ENCODE measurements at regions not wholly inside any gene's neighbourhood (a gene's known extent, or its start where the extent isn't known, plus 50 kb on each side); places are given as distances from the start of the nearest gene placed in this dataset.

DNA sequence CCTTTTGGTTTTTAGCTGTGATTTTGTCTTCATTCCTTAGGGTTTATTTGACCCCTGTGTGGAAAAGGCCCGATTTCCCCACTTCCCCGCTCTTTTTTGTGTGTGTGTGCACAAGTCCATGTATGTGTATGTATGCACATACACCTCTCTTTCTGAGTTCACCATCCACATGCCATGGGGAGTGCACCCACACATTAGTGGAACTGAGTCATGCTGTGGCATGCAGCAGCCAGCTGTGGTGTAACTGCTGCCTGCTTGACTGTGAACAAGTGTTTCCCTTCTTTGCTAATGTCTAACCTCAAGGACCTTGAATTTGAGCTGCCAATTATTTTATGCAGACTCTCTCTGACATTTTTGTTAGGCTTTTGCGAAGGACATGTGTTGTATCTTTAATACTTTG is 434.9 kb upstream of the TPM1 start:
- H3K9me3 Mint-ChIP-seq = no peaks in the 10 kb centered on the region
- ATAC-seq (peak; percentile 84), DNase-seq (ENCODE audit: low spot score in 2 of 2) (no peak)
- H3K4me1 Mint-ChIP-seq = no peaks in the 10 kb centered on the region
- no peaks in the 10 kb centered on the region for H3K36me3 Mint-ChIP-seq
- no peak overlapping the region for H3K4me3 Mint-ChIP-seq
- H3K27ac Mint-ChIP-seq = no peak overlapping the region

DNA sequence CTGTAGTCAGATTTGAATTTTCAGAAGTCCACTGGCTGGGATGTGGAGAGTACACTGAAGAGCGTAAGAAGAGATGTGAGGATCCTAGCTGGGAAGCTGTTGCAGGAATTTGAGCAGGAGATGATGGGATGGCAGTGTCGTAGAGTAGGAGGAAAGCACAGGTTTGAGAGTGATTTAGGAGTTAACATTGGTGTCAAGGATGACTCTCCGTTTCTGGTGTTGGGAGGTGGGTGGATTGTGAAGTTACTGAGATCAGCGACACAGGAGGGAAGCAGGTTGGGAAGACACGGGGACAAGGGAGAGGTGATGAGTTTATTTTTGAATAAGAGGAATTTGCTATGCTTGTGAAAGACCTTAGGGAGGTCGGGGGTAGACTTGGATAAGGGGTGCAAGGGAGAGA is 434.2 kb upstream of the TPM1 start:
- Mint-ChIP-seq H3K4me1 (no peaks in the 10 kb centered on the region), H3K36me3 (no peaks in the 10 kb centered on the region)

DNA sequence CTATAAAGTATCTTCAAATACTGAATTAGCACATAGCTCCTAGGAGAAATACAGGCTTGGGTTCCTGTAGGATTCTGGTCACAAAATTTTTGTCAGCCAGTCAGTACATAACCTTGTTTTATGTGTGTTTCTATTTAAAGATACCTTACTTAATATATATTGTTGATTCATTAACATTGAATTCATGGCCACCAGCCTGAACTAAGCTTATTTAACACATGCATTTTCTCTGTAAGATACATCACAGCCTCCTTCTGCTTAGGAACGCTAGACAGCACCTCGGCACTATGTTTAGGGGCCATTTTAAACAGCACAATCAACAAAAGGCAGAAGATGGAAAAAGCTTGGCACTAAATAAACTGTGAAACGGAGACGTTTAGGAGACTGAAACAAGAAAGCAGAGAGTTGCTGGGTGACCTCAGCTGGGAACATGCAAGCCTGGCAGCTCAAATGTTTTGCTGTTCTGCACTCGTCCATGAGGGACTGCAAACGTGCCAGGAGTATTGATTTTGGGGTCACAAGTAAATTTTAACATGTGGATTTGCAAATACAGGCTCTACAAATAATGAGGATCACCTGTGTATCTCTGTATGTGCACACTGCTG is 432.2 kb upstream of the TPM1 start:
- Mint-ChIP-seq H3K4me1 (no peaks in the 10 kb centered on the region), H3K27ac (no peak overlapping the region), H3K36me3 (no peaks in the 10 kb centered on the region), H3K9me3 (no peaks in the 10 kb centered on the region), H3K4me3 (no peak overlapping the region)
- DNase-seq (ENCODE audit: low spot score in 2 of 2) (no peak), ATAC-seq (no peak)

More for the DNA sequence above, 434.2 kb upstream of the TPM1 start:
- Mint-ChIP-seq H3K27ac (no peak overlapping the region), H3K4me3 (no peak overlapping the region), H3K9me3 (no peaks in the 10 kb centered on the region)
- DNase-seq (ENCODE audit: low spot score in 2 of 2) (no peak), ATAC-seq (no peak)

DNA sequence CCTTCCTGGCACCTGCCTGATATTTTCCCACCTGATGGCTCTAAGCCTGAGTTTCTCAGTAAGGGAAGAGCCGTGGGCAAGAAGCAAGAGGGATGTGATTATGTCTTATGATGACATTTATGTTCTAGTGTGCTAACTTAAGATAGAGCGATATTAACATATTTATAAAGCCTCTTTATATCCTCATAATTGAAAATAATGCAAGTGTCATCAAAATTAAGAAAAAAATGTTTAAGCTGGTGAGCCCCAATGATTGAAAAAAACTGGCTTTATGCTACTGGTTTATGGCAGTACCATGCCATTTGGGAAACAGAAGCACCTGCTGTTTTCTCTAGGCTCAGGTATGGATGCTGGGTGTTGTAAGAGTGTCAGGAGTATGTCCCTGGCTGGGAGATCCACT is 431.5 kb upstream of the TPM1 start:
- Mint-ChIP-seq H3K36me3 (no peaks in the 10 kb centered on the region), H3K27ac (no peak overlapping the region), H3K9me3 (no peaks in the 10 kb centered on the region), H3K4me3 (no peak overlapping the region), H3K4me1 (no peaks in the 10 kb centered on the region)
- ATAC-seq (no peak), DNase-seq (ENCODE audit: low spot score in 2 of 2) (no peak)

DNA sequence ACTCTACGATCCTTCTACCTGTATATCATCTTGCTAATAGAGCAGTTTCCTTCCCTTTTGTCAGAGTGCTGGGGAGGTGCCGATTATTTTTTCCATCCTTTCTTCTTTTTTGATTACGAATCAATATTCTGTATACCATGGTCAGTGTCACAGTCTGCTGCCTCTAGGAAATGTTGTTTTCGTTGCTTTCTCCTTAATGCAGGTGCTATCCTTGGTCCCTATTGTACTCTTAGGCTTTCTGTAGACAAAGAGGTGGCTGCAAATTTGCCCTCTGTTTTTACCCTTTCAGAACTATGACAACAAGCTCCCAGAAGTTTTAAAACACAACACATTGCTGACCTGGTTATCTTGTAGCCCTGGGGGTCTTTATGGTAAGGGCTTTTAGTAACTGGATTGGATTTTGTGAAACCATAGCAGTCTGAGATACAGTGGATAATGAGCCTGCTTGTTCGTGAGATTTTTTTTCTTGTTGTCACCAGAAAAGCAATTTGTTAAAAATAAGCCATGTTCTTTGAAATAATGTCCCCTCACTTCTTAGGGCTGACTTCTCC is 430.3 kb upstream of the TPM1 start:
- Mint-ChIP-seq H3K4me1 (no peaks in the 10 kb centered on the region), H3K4me3 (no peak overlapping the region), H3K36me3 (no peaks in the 10 kb centered on the region), H3K27ac (no peak overlapping the region), H3K9me3 (no peaks in the 10 kb centered on the region)
- ATAC-seq = no peak
- DNase-seq (ENCODE audit: low spot score in 2 of 2) = no peak

DNA sequence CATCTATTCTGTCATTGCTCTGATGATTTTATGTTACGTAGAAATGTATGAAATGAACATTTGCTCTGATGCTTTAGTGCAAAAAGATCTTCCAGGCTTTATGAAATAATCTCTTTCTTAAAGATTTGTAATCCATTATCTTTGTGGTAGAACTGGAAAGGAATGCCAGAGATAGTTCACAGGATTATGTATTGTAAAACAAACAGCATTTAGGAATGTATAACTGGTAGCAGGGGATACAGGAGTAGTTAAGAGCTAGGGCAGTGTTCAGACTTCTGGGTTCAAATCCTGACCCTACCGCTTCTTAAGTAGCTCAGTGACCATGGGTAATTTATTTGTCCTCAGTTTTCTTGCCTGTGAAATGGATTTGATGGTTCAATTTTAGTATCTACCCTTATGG is 429.8 kb upstream of the TPM1 start:
- Mint-ChIP-seq H3K36me3 (no peaks in the 10 kb centered on the region), H3K27ac (no peak overlapping the region), H3K4me3 (no peak overlapping the region), H3K4me1 (no peaks in the 10 kb centered on the region), H3K9me3 (no peaks in the 10 kb centered on the region)
- ATAC-seq (no peak), DNase-seq (ENCODE audit: low spot score in 2 of 2) (no peak)

DNA sequence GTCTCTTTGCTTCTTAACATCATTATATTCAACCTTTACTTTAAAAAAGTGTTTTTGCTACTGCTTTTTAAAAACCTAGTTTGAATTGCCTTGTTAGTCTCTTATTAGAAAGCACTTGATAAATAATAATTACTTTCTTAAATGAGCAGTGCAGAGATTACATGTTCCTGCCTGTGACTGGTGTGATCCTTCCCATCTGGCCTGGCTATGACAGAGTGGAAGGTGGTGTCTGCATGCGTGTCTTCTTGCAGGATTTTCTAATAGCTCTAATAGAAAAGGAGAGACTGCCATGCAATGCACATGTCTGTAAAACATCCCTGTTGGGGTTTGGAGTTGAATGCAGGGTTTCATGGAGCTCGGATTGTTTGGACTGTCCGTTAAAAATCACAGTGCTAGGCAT is 425.8 kb upstream of the TPM1 start:
- DNase-seq (ENCODE audit: low spot score in 2 of 2) (no peak), ATAC-seq (no peak)
- no peaks in the 10 kb centered on the region for H3K9me3 Mint-ChIP-seq
- no peaks in the 10 kb centered on the region for H3K4me1 Mint-ChIP-seq
- H3K27ac Mint-ChIP-seq = no peak overlapping the region
- H3K4me3 Mint-ChIP-seq = no peak overlapping the region
- no peaks in the 10 kb centered on the region for H3K36me3 Mint-ChIP-seq

DNA sequence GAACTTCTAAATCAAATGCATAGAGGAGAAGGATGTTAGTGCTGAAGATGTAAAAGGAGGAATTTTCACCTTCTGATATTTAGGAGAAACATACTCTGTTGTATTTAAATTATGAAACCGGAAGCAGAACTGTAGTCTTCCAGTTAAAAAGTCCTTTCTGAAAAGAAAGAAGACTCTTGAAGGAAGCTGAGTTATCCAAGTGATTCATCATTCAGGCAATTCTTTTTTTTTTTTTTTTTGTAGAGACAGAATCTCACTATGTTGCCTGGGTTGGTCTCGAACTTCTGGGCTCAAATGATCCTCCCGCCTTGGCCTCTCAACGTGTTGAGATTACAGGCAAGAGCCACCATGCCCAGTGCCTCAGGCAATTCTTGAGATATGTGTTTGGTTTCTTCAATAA is 424.8 kb upstream of the TPM1 start:
- H3K4me1 Mint-ChIP-seq = no peaks in the 10 kb centered on the region
- no peak overlapping the region for H3K4me3 Mint-ChIP-seq
- no peak overlapping the region for H3K27ac Mint-ChIP-seq
- DNase-seq (ENCODE audit: low spot score in 2 of 2) (no peak), ATAC-seq (no peak)
- no peaks in the 10 kb centered on the region for H3K36me3 Mint-ChIP-seq
- no peaks in the 10 kb centered on the region for H3K9me3 Mint-ChIP-seq

DNA sequence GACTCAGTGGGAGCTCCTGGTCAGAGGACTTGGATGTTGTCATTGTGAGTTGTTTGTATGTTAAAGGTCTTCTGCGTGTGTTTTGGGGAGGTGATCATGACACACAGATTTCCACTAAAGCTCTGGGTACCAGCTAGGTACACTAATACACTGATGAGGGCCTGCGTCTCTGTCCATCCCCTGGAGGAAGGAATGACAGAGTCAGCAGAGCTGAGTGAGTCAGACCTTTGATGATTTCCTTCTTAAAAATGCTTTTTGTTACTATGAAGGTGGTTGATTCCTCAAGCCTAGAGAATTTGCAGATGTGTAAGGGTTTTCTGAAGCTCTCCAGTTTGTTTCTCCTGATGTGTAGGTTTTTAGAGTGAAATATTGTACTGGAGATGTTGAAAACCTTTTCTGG is 424.1 kb upstream of the TPM1 start:
- Mint-ChIP-seq H3K27ac (no peak overlapping the region), H3K4me1 (no peaks in the 10 kb centered on the region), H3K4me3 (no peak overlapping the region), H3K36me3 (no peaks in the 10 kb centered on the region), H3K9me3 (no peaks in the 10 kb centered on the region)
- ATAC-seq = no peak
- DNase-seq (ENCODE audit: low spot score in 2 of 2) = no peak

DNA sequence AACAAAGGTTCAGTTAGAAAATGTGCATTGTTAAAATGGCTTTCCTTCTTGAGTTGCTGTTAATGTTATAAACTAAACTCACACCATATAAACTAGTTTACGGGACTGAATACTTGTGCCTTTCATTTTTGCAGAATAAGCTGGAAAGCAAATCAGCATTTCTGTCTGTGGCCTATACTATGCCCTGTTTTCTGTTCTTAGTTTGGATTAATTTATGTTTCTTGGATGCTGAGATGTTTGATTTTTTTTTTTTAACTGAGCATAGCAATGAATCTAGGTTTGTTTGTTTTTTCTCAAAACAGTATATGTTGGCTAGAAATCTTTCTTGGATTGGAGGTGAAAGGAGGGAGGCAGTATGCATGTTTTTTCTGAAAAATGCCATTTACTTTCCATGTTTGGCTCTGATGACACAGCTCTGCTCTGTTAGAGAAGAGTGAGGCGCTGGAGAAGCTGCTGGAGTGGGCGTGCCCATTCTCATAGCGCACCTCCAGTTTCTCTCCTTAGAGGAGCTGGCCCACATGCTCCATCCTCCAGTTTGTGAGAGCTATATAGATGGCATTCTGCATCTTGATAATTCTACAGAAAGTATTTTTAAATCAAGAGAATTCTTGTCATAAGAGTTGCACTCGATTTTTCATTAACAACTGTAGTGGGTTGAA is 423.6 kb upstream of the TPM1 start:
- no peak for ATAC-seq
- no peak overlapping the region for H3K27ac Mint-ChIP-seq

DNA sequence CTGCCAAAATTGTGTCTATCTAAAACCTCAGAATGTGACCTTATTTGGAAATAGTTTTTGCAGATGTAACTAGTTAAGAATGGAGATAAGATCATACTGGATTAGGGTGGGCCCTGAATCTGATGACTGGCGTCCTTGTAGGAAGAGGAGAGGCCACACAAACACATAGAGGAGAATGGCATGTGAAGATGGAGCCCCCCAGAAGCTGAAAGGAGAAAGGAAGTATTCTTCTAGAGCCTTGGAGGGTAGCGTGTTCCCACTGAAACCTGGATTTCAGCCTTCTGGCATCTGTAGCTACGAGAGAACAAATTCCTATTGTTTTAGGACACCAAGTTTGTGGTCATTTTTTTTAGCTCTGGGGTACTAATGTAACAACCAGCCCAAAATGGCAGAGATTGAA is 423.0 kb upstream of the TPM1 start:
- H3K36me3 Mint-ChIP-seq = no peaks in the 10 kb centered on the region
- DNase-seq (ENCODE audit: low spot score in 2 of 2) (no peak), ATAC-seq (no peak)
- peaks cover 2% of the 10 kb centered on the region for H3K4me1 Mint-ChIP-seq
- H3K4me3 Mint-ChIP-seq = no peak overlapping the region
- H3K9me3 Mint-ChIP-seq = no peaks in the 10 kb centered on the region
- no peak overlapping the region for H3K27ac Mint-ChIP-seq

More for the DNA sequence above, 423.6 kb upstream of the TPM1 start:
- DNase-seq (ENCODE audit: low spot score in 2 of 2) = no peak
- Mint-ChIP-seq H3K36me3 (no peaks in the 10 kb centered on the region), H3K4me1 (no peaks in the 10 kb centered on the region), H3K9me3 (no peaks in the 10 kb centered on the region), H3K4me3 (no peak overlapping the region)

DNA sequence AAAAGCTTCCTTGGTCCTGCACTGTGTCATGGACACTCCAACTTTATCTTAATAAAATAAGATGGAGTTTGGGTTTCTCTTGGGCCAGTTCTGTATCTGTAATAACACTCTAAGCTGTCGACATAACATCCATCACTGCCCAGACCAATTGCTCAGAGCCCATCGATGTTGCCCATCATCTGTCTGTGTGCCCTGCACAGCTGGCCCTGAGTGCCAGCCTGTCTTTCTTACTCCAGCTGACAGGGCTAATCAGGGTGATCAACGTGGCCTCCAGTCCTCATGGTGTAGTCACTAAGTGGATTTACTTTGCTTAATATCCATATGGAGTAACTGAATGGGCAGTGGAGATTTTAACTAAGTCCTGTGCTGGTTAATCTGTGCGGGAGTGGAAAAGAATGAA is 419.8 kb upstream of the TPM1 start:
- Mint-ChIP-seq H3K4me1 (peaks cover 15% of the 10 kb centered on the region), H3K27ac (no peak overlapping the region), H3K4me3 (no peak overlapping the region), H3K36me3 (no peaks in the 10 kb centered on the region), H3K9me3 (no peaks in the 10 kb centered on the region)
- DNase-seq (ENCODE audit: low spot score in 2 of 2) (no peak), ATAC-seq (no peak)

DNA sequence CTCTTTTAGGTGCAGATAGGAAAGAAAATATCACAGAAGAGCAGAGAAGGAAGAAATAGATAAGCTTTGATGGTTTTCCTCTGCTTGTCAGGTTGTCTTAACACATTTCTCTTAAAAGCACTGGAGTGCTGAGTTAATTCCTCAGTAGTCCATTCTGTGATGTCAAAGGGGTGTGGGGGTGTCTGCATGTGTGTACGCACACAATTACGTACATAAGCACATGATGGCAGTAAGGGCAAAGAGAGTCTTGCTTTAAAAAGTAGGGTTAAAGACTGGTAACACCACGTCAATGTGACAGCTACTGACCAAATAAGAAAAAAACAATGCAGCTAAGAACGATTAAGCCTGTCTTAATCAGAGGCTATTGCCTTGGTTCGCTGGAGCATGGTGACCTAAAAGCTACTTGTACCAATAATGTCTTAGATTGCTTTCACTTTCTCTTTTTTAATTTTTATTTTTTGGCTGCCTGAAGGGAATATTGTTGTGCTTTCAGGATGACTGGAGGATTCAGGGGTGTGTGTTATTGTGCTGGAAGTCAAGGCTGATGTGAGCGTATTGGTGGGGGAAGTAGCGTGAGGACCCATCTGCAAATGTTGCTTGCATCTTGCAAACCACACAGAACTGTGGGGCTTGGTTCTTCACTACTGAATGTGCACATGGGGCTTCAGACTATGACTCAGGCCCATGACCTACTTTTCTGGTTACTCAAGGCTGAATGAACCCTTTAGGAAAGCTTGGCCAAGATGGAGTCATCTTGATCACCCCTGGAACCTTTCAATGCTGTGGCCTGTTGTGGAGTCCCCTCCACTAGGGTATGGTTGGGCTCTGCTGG is 417.8 kb upstream of the TPM1 start:
- peak; percentile 98 for ATAC-seq
- Mint-ChIP-seq H3K4me3 (peak overlapping the region; percentile 58), H3K4me1 (peaks cover 15% of the 10 kb centered on the region)

DNA sequence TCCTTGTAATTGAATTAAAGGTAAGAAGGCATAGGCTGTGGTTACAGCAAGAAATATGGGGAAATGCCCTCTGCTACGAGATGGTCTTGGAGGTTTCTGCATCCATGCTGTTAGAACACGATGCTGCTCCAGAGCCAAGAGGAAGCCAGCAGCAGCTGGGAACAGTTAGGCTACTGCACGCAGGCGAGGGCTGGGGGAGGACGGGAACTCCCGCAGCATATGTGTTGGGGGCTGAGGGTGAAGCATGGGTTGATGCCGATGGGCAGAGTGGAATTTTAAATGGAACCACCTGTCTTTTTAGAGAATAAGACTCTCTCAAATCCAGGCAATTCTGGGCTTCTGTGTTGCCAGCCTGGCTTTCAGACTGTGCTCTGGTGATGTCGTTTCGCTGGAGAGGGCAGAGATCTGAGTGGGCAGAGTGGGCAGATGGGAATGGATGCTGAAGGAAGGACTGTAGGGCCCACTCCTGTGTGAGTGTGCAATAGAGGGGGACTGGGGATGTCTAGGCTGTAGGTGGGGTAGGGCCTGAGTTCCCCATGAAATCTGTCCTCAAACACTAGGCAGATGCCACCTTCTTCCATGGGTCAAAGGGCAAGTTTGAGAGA is 417.0 kb upstream of the TPM1 start:
- peaks cover 15% of the 10 kb centered on the region for H3K4me1 Mint-ChIP-seq
- no peaks in the 10 kb centered on the region for H3K9me3 Mint-ChIP-seq
- H3K4me3 Mint-ChIP-seq = peak overlapping the region; percentile 58
- DNase-seq (ENCODE audit: low spot score in 2 of 2) = no peak
- peak overlapping the region; percentile 83 for H3K27ac Mint-ChIP-seq
- no peaks in the 10 kb centered on the region for H3K36me3 Mint-ChIP-seq
- no peak for ATAC-seq

More for the DNA sequence above, 417.8 kb upstream of the TPM1 start:
- H3K27ac Mint-ChIP-seq = peak overlapping the region; percentile 83
- no peaks in the 10 kb centered on the region for H3K36me3 Mint-ChIP-seq
- no peak for DNase-seq (ENCODE audit: low spot score in 2 of 2)
- no peaks in the 10 kb centered on the region for H3K9me3 Mint-ChIP-seq

DNA sequence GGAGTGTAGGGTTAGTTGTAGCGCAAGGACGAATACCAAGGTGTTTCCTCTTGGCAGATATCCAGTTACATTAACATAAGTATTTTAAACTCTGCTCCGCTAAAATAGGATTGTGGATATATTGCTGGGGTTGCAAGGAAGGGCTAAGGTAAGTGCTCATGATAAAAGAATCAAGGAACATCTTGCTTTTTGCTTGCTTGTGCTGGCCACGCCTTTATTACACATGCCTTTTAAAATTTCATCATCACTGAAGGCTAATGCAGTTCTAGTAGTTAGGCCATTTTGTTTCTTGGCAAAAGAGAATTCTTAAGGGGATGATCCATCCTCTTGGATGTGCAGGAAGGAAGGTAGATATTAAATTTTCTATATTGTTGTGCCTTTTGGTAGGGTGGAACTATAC is 415.6 kb upstream of the TPM1 start:
- no peak overlapping the region for H3K27ac Mint-ChIP-seq
- no peaks in the 10 kb centered on the region for H3K36me3 Mint-ChIP-seq
- DNase-seq (ENCODE audit: low spot score in 2 of 2) (no peak), ATAC-seq (no peak)
- H3K9me3 Mint-ChIP-seq = no peaks in the 10 kb centered on the region
- no peak overlapping the region for H3K4me3 Mint-ChIP-seq
- peaks cover 15% of the 10 kb centered on the region for H3K4me1 Mint-ChIP-seq

Data from stimulated activated effector memory CD8-positive, alpha-beta T cell treated with anti-CD3 and anti-CD28 coated beads, Interleukin-12 subunit alpha, Interleukin-12 subunit beta, amount 100 ng/mL, for 72 hours (primary cell).